GM12878 (cell line): ENCODE measurements at regions not wholly inside any gene's neighbourhood (a gene's known extent, or its start where the extent isn't known, plus 50 kb on each side); places are given as distances from the start of the nearest gene placed in this dataset.

Experiments used
- ATAC-seq: fragments of 200-7000 bp; cut with Tn5 transposase; 3 replicates; pipeline ENCODE4 v1.9.1; 2020; ENCODE audit warnings: mild to moderate bottlenecking, moderate library complexity
- BruUV-seq: library from RNA; stranded (reverse); fragments of 400-500 nt; replicated peaks from 2 replicates; lab custom pipeline; 2021; lab: Mats Ljungman, UMichigan
- CTCF ChIA-PET: fragments of 300-600 bp; sonication (Branson Sonifier 250); formaldehyde crosslinking; extraction: SDS; loops from one replicate; lab custom pipeline; 2021; ENCODE audit warnings: inconsistent platforms; lab: Yijun Ruan, JAX
- POLR2A ChIA-PET: fragments of 350-600 bp; formaldehyde crosslinking; extraction: SDS; loops from one replicate; lab custom pipeline; 2021; ENCODE audit warnings: inconsistent platforms; lab: Charles Lee
- RAD21 ChIA-PET: fragments of 300-600 bp; sonication (Branson Sonifier 250); formaldehyde crosslinking; loops from one replicate; lab custom pipeline; 2023; ENCODE audit warnings: antibody characterized with exemption; ENCODE audit not compliant: unreplicated experiment; lab: Charles Lee
- SMC1A ChIA-PET: fragments of 300-600 bp; sonication (Branson Sonifier 250); formaldehyde crosslinking; loops from one replicate; lab custom pipeline; 2023; ENCODE audit not compliant: unreplicated experiment, uncharacterized antibody; lab: Charles Lee
- DNase-seq: peaks from one replicate; pipeline ENCODE4 v3.0.0-alpha.2; 2011; ENCODE audit warnings: low read depth, low spot score
- FAIRE-seq: peaks from 3 replicates; lab custom pipeline; 2011; peaks lifted over from hg19 to GRCh38; lab: Jason Lieb, UNC
- H2AFZ ChIP-seq: 2 replicates; pipeline ENCODE4 v1.6.0; 2011; ENCODE audit warnings: low read depth, low read length, control low read depth; ENCODE audit not compliant: control insufficient read depth
- H3K27ac ChIP-seq: 2 replicates; pipeline ENCODE4 v1.5.1; 2011; ENCODE audit warnings: control low read depth; ENCODE audit not compliant: control insufficient read depth, insufficient read depth
- H3K27me3 ChIP-seq, 2 experiments: replicated peaks in 1 of 2; 2 replicates each; pipeline versions ENCODE4 v1.6.0 to v1.6.1; 2011; ENCODE audit warnings: low read length in 1 of 2; ENCODE audit not compliant: control insufficient read depth in 2 of 2, insufficient read depth in 2 of 2
- H3K36me3 ChIP-seq, 2 experiments: 2 replicates each; pipeline ENCODE4 v1.5.1; 2011; ENCODE audit warnings: low read length in 1 of 2; ENCODE audit not compliant: control insufficient read depth in 2 of 2, insufficient read depth in 2 of 2
- H3K4me1 ChIP-seq: 2 replicates; pipeline ENCODE4 v1.6.1; 2011; ENCODE audit warnings: mild to moderate bottlenecking, low read length, moderate library complexity, mixed read lengths; ENCODE audit not compliant: control insufficient read depth, insufficient read depth
- H3K4me2 ChIP-seq: 2 replicates; pipeline ENCODE4 v1.6.0; 2011; ENCODE audit warnings: control low read depth; ENCODE audit not compliant: control insufficient read depth, insufficient read depth
- H3K4me3 ChIP-seq: fragments of 200-600 bp; sonication (generic); 2 replicates; pipeline ENCODE4 v1.5.1; 2016
- H3K79me2 ChIP-seq: 2 replicates; pipeline ENCODE4 v1.6.0; 2011; ENCODE audit warnings: low read length; ENCODE audit not compliant: control insufficient read depth, insufficient read depth
- H3K9ac ChIP-seq: 2 replicates; pipeline ENCODE4 v1.8.0; 2011; ENCODE audit warnings: low read length, control low read depth, mixed read lengths; ENCODE audit not compliant: control insufficient read depth, insufficient read depth
- H3K9me3 ChIP-seq: replicated peaks from 3 replicates; pipeline ENCODE4 v1.5.1; 2011; ENCODE audit warnings: mild to moderate bottlenecking, low read length; ENCODE audit not compliant: control insufficient read depth, insufficient read depth
- H4K20me1 ChIP-seq: 2 replicates; pipeline ENCODE4 v1.6.0; 2011; ENCODE audit not compliant: control insufficient read depth, insufficient read depth
- BCLAF1 ChIP-seq: fragments of 450-650 bp; IDR thresholded peaks from 2 replicates; pipeline ENCODE4 v1.6.1; 2017; ENCODE audit warnings: antibody characterized with exemption, mild to moderate bottlenecking, moderate library complexity
- FOXK2 ChIP-seq: fragments of 450-650 bp; IDR thresholded peaks from 2 replicates; pipeline ENCODE4 v1.6.1; 2017; ENCODE audit warnings: mild to moderate bottlenecking, moderate library complexity
- IKZF1 ChIP-seq: fragments of 450-650 bp; conservative IDR thresholded peaks from 2 replicates; pipeline ENCODE4 v1.6.1; 2017; ENCODE audit warnings: antibody characterized with exemption, mild to moderate bottlenecking
- RELB ChIP-seq: fragments of 450-650 bp; IDR thresholded peaks from 2 replicates; pipeline ENCODE4 v1.6.1; 2017; ENCODE audit warnings: low read depth, mild to moderate bottlenecking, moderate library complexity
- REST ChIP-seq: IDR thresholded peaks from 2 replicates; pipeline ENCODE4 v1.6.1; 2012; ENCODE audit warnings: mild to moderate bottlenecking, low read depth, low read length
- SMAD5 ChIP-seq: IDR thresholded peaks from 2 replicates; pipeline ENCODE4 v1.6.1; 2016; ENCODE audit warnings: antibody characterized with exemption, low read depth
- SMC3 ChIP-seq: IDR thresholded peaks from 2 replicates; pipeline ENCODE4 v1.6.1; 2011; ENCODE audit warnings: low read length, improper control_type of control experiment, borderline replicate concordance
- TCF3 ChIP-seq: IDR thresholded peaks from 2 replicates; pipeline ENCODE4 v1.6.1; 2012; ENCODE audit warnings: low read depth, mild to moderate bottlenecking, low read length, borderline replicate concordance; ENCODE audit not compliant: insufficient read depth
- USF1 ChIP-seq: IDR thresholded peaks from 2 replicates; pipeline ENCODE4 v1.6.1; 2011; ENCODE audit warnings: borderline replicate concordance, low read depth, mild to moderate bottlenecking, moderate library complexity, mixed read lengths, low read length; ENCODE audit not compliant: insufficient read depth; ENCODE audit errors: extremely low read length
- WGBS: methylation state at CpG from one replicate; pipeline ENCODE4 v1.1.6; 2016; ENCODE audit warnings: low lambda C conversion rate; ENCODE audit not compliant: insufficient replicate concordance, insufficient coverage; ENCODE audit errors: missing lambda C conversion rate; 5-methylcytosine and 5-hydroxymethylcytosine counted together
- in situ Hi-C: fragments of 300-500 bp; cut with MboI; formaldehyde crosslinking; loops from 9 replicates; pipeline ENCODE4 v1.14.3; 2018; ENCODE audit warnings: mixed read lengths
- intact Hi-C: fragments of 100-400 bp; cut with micrococcal nuclease; formaldehyde crosslinking; loops from one replicate; pipeline ENCODE4 v1.14.2; 2022; ENCODE audit not compliant: unreplicated experiment
- TF ChIP-seq, protein P1 (sequence below): fragments of 450-650 bp; formaldehyde crosslinking; IDR thresholded peaks from 2 replicates; pipeline ENCODE4 v1.4.0; 2022; ENCODE audit warnings: mild to moderate bottlenecking, moderate library complexity

DNA sequence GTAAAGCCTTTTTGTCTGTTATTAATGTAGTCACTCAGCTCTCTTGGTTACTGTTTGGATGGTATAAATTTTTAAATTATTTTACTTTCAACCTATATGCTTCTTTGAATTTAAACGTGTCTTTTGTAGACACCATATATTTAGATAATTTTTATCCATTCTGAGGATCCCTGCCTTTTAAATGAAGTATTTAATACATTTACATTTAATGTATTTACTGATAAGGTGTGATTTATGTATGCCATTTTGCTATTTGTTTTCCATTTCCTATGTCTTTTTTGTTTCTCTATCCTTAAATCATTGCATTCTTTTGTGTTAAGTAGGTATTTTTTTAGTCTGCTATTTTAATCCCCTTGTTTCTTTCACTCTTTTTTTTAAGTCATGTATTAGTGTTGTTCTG lies 238.0 kb downstream of the RAB28 start:
- H3K9ac ChIP-seq: no peak overlapping the region
- H3K4me3 ChIP-seq: no peak overlapping the region
- H3K4me2 ChIP-seq: no peak overlapping the region
- CTCF ChIA-PET: no interaction called here
- BruUV-seq: no TSS peak
- no peaks in the 10 kb centered on the region for H3K4me1 ChIP-seq
- H3K27me3 ChIP-seq: no peaks in the 10 kb centered on the region
- no peaks in the 10 kb centered on the region; the same call in 2 of the 3 replicates for H3K9me3 ChIP-seq
- ATAC-seq: no peak
- 83% methylated on average over 1 of the region's 1 CpG for WGBS
- no peaks in the 10 kb centered on the region for H3K36me3 ChIP-seq
- no peak for FAIRE-seq
- H4K20me1 ChIP-seq: no peaks in the 10 kb centered on the region
- H2AFZ ChIP-seq: no peak overlapping the region
- intact Hi-C loops: no loop called here
- DNase-seq: no peak
- SMC1A ChIA-PET: no interaction called here
- POLR2A ChIA-PET: no interaction called here
- H3K27ac ChIP-seq: no peak overlapping the region
- TF ChIP-seq REST (no peak), FOXK2 (no peak), USF1 (no peak), SMC3 (no peak), SMAD5 (no peak), TCF3 (no peak), IKZF1 (no peak), RELB (no peak), BCLAF1 (no peak)
- TF ChIP-seq, protein P1, sequence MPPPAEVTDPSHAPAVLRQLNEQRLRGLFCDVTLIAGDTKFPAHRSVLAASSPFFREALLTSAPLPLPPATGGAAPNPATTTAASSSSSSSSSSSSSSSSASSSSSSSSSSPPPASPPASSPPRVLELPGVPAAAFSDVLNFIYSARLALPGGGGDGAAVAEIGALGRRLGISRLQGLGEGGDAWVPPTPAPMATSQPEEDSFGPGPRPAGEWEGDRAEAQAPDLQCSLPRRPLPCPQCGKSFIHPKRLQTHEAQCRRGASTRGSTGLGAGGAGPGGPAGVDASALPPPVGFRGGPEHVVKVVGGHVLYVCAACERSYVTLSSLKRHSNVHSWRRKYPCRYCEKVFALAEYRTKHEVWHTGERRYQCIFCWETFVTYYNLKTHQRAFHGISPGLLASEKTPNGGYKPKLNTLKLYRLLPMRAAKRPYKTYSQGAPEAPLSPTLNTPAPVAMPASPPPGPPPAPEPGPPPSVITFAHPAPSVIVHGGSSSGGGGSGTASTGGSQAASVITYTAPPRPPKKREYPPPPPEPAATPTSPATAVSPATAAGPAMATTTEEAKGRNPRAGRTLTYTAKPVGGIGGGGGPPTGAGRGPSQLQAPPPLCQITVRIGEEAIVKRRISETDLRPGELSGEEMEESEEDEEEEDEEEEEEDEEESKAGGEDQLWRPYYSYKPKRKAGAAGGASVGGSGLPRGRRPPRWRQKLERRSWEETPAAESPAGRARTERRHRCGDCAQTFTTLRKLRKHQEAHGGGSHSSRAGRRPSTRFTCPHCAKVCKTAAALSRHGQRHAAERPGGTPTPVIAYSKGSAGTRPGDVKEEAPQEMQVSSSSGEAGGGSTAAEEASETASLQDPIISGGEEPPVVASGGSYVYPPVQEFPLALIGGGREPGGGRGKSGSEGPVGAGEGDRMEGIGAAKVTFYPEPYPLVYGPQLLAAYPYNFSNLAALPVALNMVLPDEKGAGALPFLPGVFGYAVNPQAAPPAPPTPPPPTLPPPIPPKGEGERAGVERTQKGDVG (CRISPR knock-in tag): no peak
- in situ Hi-C loops: no loop called here
- RAD21 ChIA-PET: no interaction called here
- no peaks in the 10 kb centered on the region for H3K79me2 ChIP-seq
